ENCODE measurements at regions not wholly inside any gene's neighbourhood (a gene's known extent, or its start where the extent isn't known, plus 50 kb on each side); places are given as distances from the start of the nearest gene placed in this dataset.

GRCh38 chr11:24070435-24070834 lies 426.4 kb upstream of the LUZP2 start:
- 78 to 87% (median 83%) methylated on average over 3 of the region's 3 CpGs for WGBS, 4 donors
- ATAC-seq: no peak
- intact Hi-C loops (cut with DNase I): no loop called here
- no peak overlapping the region for H3K27ac ChIP-seq
- no peak for TF ChIP-seq CTCF (IDR thresholded peaks at IDR 0.05)
- no peak for TF ChIP-seq POLR2A (IDR thresholded peaks at IDR 0.05)
- H3K4me1 ChIP-seq: no peaks in the 10 kb centered on the region
- H3K27me3 ChIP-seq: no peaks in the 10 kb centered on the region
- no peak overlapping the region for H3K4me3 ChIP-seq
- no peak for DNase-seq
- H3K9me3 ChIP-seq: no peaks in the 10 kb centered on the region
- H3K36me3 ChIP-seq: no peaks in the 10 kb centered on the region

- Histone ChIP-seq H3K27me3 (no peaks in the 10 kb centered on the region), H3K9me3 (no peaks in the 10 kb centered on the region), H3K4me3 (no peak overlapping the region), H3K36me3 (no peaks in the 10 kb centered on the region), H3K27ac (no peak overlapping the region), H3K4me1 (no peaks in the 10 kb centered on the region)
- intact Hi-C loops (cut with DNase I): no loop called here
- ATAC-seq (no peak), DNase-seq (no peak)
- no peak for TF ChIP-seq POLR2A (IDR thresholded peaks at IDR 0.05)
- 56 to 84% (median 68%) methylated on average over 3 of the region's 3 CpGs for WGBS, 4 donors
Measured at GRCh38 chr11:24078018-24078417, 418.8 kb upstream of the LUZP2 start.

DNA sequence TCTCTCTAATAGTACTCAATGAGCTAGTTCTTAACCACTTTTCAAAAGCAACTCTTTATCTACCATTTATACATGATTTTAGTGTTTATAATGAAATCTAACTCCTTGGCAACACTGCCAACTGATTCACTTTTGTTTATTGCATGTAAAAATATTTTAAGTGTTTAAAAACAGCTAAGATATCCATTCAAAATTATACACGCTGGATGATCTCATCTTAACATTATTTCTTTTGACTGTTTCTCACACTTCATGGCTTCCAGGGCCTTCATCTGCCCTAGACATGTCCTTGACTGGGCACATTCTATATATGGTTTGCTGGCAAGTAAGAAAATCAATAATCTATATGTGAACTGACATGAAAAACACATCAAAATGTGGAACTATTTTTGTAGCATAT lies 414.6 kb upstream of the LUZP2 start:
- no peak for DNase-seq
- Histone ChIP-seq H3K27ac (no peak overlapping the region), H3K4me3 (no peak overlapping the region), H3K9me3 (no peaks in the 10 kb centered on the region), H3K36me3 (no peaks in the 10 kb centered on the region), H3K27me3 (no peaks in the 10 kb centered on the region), H3K4me1 (no peaks in the 10 kb centered on the region)
- no peak for ATAC-seq
- WGBS, 4 donors: 50 to 61% (median 58%) methylated on average over 1 of the region's 1 CpG
- TF ChIP-seq CTCF (IDR thresholded peaks at IDR 0.05): no peak
- TF ChIP-seq POLR2A (IDR thresholded peaks at IDR 0.05): no peak
- intact Hi-C loops (cut with DNase I): no loop called here

DNA sequence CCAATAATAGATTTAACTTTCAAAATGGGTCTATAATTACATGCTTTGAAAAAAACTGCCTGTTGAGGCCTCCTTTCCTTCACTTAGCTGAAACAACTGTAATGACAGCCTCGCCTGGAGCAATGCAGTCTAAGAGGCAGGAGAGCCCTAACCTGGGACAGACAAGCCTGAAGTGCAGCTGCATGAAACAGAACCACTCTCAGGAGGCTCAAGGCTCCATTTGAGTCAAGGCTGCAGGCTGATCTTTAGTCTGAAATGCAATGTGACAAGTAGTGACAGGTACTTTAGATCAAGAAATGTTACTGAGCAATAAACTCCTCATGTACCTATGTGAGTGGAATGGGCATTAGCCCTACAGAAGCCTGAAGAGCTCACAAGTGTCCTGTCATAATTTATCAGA lies 414.0 kb upstream of the LUZP2 start:
- no peak for DNase-seq
- TF ChIP-seq POLR2A (IDR thresholded peaks at IDR 0.05): no peak
- no peak for TF ChIP-seq CTCF (IDR thresholded peaks at IDR 0.05)
- Histone ChIP-seq H3K4me1 (no peaks in the 10 kb centered on the region), H3K36me3 (no peaks in the 10 kb centered on the region), H3K9me3 (no peaks in the 10 kb centered on the region), H3K4me3 (no peak overlapping the region), H3K27me3 (no peaks in the 10 kb centered on the region), H3K27ac (no peak overlapping the region)
- no peak for ATAC-seq
- 45 to 52% (median 51%) methylated on average over 1 of the region's 1 CpG for WGBS, 4 donors
- intact Hi-C loops (cut with DNase I): no loop called here

GRCh38 chr11:24084956-24085355 lies 411.9 kb upstream of the LUZP2 start:
- no peaks in the 10 kb centered on the region for H3K9me3 ChIP-seq
- intact Hi-C loops (cut with DNase I): no loop called here
- no peak for TF ChIP-seq POLR2A (IDR thresholded peaks at IDR 0.05)

More at GRCh38 chr11:24084956-24085355, 411.9 kb upstream of the LUZP2 start:
- Histone ChIP-seq H3K27me3 (no peaks in the 10 kb centered on the region), H3K36me3 (no peaks in the 10 kb centered on the region), H3K4me3 (no peak overlapping the region), H3K27ac (no peak overlapping the region), H3K4me1 (no peaks in the 10 kb centered on the region)
- 30 to 45% (median 40%) methylated on average over 1 of the region's 1 CpG for WGBS, 4 donors
- DNase-seq (no peak), ATAC-seq (no peak)
